ENCODE measurements at regions not wholly inside any gene's neighbourhood (a gene's known extent, or its start where the extent isn't known, plus 50 kb on each side); places are given as distances from the start of the nearest gene placed in this dataset.

DNA sequence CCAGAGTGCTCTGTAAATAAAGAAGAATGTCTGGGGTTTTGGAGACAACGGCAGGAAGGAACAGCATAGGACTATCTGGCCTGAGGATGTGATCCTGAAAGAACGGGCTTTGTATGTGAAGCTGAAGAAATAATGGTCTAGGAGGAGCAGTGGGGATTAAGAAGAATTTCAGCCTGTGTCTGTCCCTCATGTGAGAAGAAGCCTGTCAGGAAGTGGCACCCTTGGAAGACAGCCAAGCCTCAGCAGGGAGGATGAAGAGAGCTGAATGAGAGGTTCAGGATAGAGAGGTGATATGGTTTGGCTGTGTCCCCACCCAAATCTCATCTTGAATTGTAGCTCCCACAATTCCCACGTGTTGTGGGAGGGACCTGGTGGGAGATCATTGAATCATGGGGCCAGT, 56.9 kb upstream of the TCL1A start:
- TF ChIP-seq RFX5 (IDR thresholded peaks at IDR 0.05; ENCODE audit: low read length): no peak
- no peak for TF ChIP-seq TAF1 (IDR thresholded peaks at IDR 0.05; ENCODE audit: borderline replicate concordance, low read depth, low read length)
- TF ChIP-seq TCF12 (IDR thresholded peaks at IDR 0.05): no peak
- TF ChIP-seq CTCF (IDR thresholded peaks at IDR 0.05): no peak
- TF ChIP-seq EZH2phosphoT487 (IDR thresholded peaks at IDR 0.05; ENCODE audit: borderline replicate concordance, low read depth): no peak
- no peak for TF ChIP-seq YY1 (IDR thresholded peaks at IDR 0.05; ENCODE audit: low read depth)
- no peak for TF ChIP-seq SMC3 (IDR thresholded peaks at IDR 0.05; ENCODE audit: low read depth, low read length)
